Astrocyte (in vitro differentiated cells and primary cell): ENCODE measurements at regions not wholly inside any gene's neighbourhood (a gene's known extent, or its start where the extent isn't known, plus 50 kb on each side); places are given as distances from the start of the nearest gene placed in this dataset.

ENCODE experiments used
- DNase-seq: peaks from one replicate; pipeline ENCODE4 v3.0.0-alpha.2; 2010; ENCODE audit warnings: low read depth
- FAIRE-seq: peaks from 2 replicates; lab custom pipeline; 2011; peaks lifted over from hg19 to GRCh38; lab: Jason Lieb, UNC
- H2AFZ ChIP-seq: 2 replicates; pipeline ENCODE4 v1.6.0; 2012; ENCODE audit warnings: low read depth, low read length, inconsistent platforms
- H3K27ac ChIP-seq: 2 replicates; pipeline ENCODE4 v1.5.1; 2011; ENCODE audit warnings: low read depth, low read length, inconsistent platforms
- H3K27me3 ChIP-seq: 2 replicates; pipeline ENCODE4 v1.6.0; 2011; ENCODE audit warnings: low read length, inconsistent platforms; ENCODE audit not compliant: insufficient read depth
- H3K36me3 ChIP-seq: 2 replicates; pipeline ENCODE4 v1.5.1; 2011; ENCODE audit warnings: low read length, inconsistent platforms; ENCODE audit not compliant: insufficient read depth
- H3K4me1 ChIP-seq: 2 replicates; pipeline ENCODE4 v1.5.1; 2011; ENCODE audit warnings: low read length, inconsistent platforms; ENCODE audit not compliant: insufficient read depth
- H3K4me2 ChIP-seq: 2 replicates; pipeline ENCODE4 v1.6.0; 2012; ENCODE audit warnings: low read length, inconsistent platforms
- H3K4me3 ChIP-seq: 2 replicates; pipeline ENCODE4 v1.5.1; 2011; ENCODE audit warnings: low read depth, mild to moderate bottlenecking, low read length, inconsistent platforms; ENCODE audit not compliant: insufficient read depth
- H3K79me2 ChIP-seq: 2 replicates; pipeline ENCODE4 v1.6.0; 2012; ENCODE audit warnings: mild to moderate bottlenecking, low read length, inconsistent platforms; ENCODE audit not compliant: insufficient read depth
- H3K9ac ChIP-seq: 2 replicates; pipeline ENCODE4 v1.6.0; 2012; ENCODE audit warnings: mild to moderate bottlenecking, low read length, inconsistent platforms
- H3K9me3 ChIP-seq: 2 replicates; pipeline ENCODE4 v1.5.1; 2012; ENCODE audit warnings: low read depth, mild to moderate bottlenecking, low read length, inconsistent platforms; ENCODE audit not compliant: insufficient read depth
- H4K20me1 ChIP-seq: 2 replicates; pipeline ENCODE4 v1.6.0; 2012; ENCODE audit warnings: low read length, inconsistent platforms; ENCODE audit not compliant: insufficient read depth
- H3K27ac Mint-ChIP-seq: one replicate; pipeline ENCODE4 v1.8.0; 2021; ENCODE audit warnings: mild to moderate bottlenecking, mixed read lengths; ENCODE audit not compliant: unreplicated experiment
- H3K27me3 Mint-ChIP-seq: one replicate; pipeline ENCODE4 v1.8.0; 2021; ENCODE audit warnings: low read depth, mixed read lengths; ENCODE audit not compliant: unreplicated experiment
- H3K36me3 Mint-ChIP-seq: one replicate; pipeline ENCODE4 v1.8.0; 2021; ENCODE audit warnings: low read depth, mixed read lengths; ENCODE audit not compliant: unreplicated experiment
- H3K4me1 Mint-ChIP-seq: one replicate; pipeline ENCODE4 v1.8.0; 2021; ENCODE audit warnings: low read depth, mixed read lengths; ENCODE audit not compliant: unreplicated experiment
- H3K4me3 Mint-ChIP-seq: one replicate; pipeline ENCODE4 v1.8.0; 2021; ENCODE audit warnings: mild to moderate bottlenecking, moderate library complexity, mixed read lengths; ENCODE audit not compliant: unreplicated experiment
- H3K9me3 Mint-ChIP-seq: one replicate; pipeline ENCODE4 v1.8.0; 2021; ENCODE audit warnings: mild to moderate bottlenecking, mixed read lengths; ENCODE audit not compliant: unreplicated experiment
- EZH2 ChIP-seq: IDR thresholded peaks from 2 replicates; pipeline ENCODE4 v1.6.1; 2012; ENCODE audit warnings: mild to moderate bottlenecking, low read length, inconsistent platforms; ENCODE audit not compliant: insufficient read depth
- TF ChIP-seq, protein P1 (sequence below): IDR thresholded peaks from 2 replicates; pipeline ENCODE4 v1.5.1; 2011; ENCODE audit warnings: low read depth, mild to moderate bottlenecking, inconsistent platforms, low read length, moderate library complexity; ENCODE audit not compliant: insufficient read depth

- Mint-ChIP-seq H3K36me3 (no peaks in the 10 kb centered on the region), H3K4me3 (no peak overlapping the region), H3K27me3 (peaks cover 11% of the 10 kb centered on the region), H3K27ac (no peak overlapping the region), H3K4me1 (peaks cover 25% of the 10 kb centered on the region), H3K9me3 (no peaks in the 10 kb centered on the region)
- Histone ChIP-seq H3K4me1 (peaks cover 4% of the 10 kb centered on the region), H3K4me3 (no peak overlapping the region), H3K9ac (no peak overlapping the region), H3K9me3 (no peaks in the 10 kb centered on the region), H3K27ac (no peak overlapping the region), H3K4me2 (no peak overlapping the region), H3K27me3 (peaks cover 5% of the 10 kb centered on the region), H3K36me3 (no peaks in the 10 kb centered on the region), H2AFZ (no peak overlapping the region), H3K79me2 (no peaks in the 10 kb centered on the region), H4K20me1 (no peaks in the 10 kb centered on the region)
- FAIRE-seq = no peak
- DNase-seq = no peak
- TF ChIP-seq, protein P1, sequence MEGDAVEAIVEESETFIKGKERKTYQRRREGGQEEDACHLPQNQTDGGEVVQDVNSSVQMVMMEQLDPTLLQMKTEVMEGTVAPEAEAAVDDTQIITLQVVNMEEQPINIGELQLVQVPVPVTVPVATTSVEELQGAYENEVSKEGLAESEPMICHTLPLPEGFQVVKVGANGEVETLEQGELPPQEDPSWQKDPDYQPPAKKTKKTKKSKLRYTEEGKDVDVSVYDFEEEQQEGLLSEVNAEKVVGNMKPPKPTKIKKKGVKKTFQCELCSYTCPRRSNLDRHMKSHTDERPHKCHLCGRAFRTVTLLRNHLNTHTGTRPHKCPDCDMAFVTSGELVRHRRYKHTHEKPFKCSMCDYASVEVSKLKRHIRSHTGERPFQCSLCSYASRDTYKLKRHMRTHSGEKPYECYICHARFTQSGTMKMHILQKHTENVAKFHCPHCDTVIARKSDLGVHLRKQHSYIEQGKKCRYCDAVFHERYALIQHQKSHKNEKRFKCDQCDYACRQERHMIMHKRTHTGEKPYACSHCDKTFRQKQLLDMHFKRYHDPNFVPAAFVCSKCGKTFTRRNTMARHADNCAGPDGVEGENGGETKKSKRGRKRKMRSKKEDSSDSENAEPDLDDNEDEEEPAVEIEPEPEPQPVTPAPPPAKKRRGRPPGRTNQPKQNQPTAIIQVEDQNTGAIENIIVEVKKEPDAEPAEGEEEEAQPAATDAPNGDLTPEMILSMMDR = no peak
- TF ChIP-seq EZH2 = no peak
These were observed 238.6 kb upstream of the ANKRD55 start for GRCh38 chr5:56471707-56472106.

GRCh38 chr5:56470007-56470406 lies 236.9 kb upstream of the ANKRD55 start:
- no peak for FAIRE-seq
- no peaks in the 10 kb centered on the region for H3K36me3 ChIP-seq
- peaks cover 11% of the 10 kb centered on the region for H3K27me3 Mint-ChIP-seq
- H3K4me2 ChIP-seq = no peak overlapping the region
- H3K36me3 Mint-ChIP-seq = no peaks in the 10 kb centered on the region
- H3K27ac ChIP-seq = no peak overlapping the region
- H3K27ac Mint-ChIP-seq = no peak overlapping the region
- no peaks in the 10 kb centered on the region for H3K9me3 ChIP-seq
- DNase-seq = no peak
- peaks cover 5% of the 10 kb centered on the region for H3K27me3 ChIP-seq
- peaks cover 23% of the 10 kb centered on the region for H3K4me1 Mint-ChIP-seq
- no peak overlapping the region for H3K4me3 Mint-ChIP-seq
- H3K4me1 ChIP-seq = no peaks in the 10 kb centered on the region
- H3K79me2 ChIP-seq = no peaks in the 10 kb centered on the region
- no peak overlapping the region for H3K4me3 ChIP-seq
- TF ChIP-seq, protein P1 = no peak
- no peak for TF ChIP-seq EZH2
- no peaks in the 10 kb centered on the region for H4K20me1 ChIP-seq
- H2AFZ ChIP-seq = no peak overlapping the region
- no peak overlapping the region for H3K9ac ChIP-seq
- H3K9me3 Mint-ChIP-seq = no peaks in the 10 kb centered on the region

GRCh38 chr5:56468277-56468676 lies 235.1 kb upstream of the ANKRD55 start:
- H3K4me3 ChIP-seq = no peak overlapping the region
- H3K27ac ChIP-seq = no peak overlapping the region
- H4K20me1 ChIP-seq = no peaks in the 10 kb centered on the region
- no peaks in the 10 kb centered on the region for H3K9me3 ChIP-seq
- Mint-ChIP-seq H3K27me3 (peaks cover 9% of the 10 kb centered on the region), H3K9me3 (no peaks in the 10 kb centered on the region), H3K4me3 (no peak overlapping the region), H3K27ac (no peak overlapping the region), H3K36me3 (no peaks in the 10 kb centered on the region), H3K4me1 (peaks cover 25% of the 10 kb centered on the region)
- no peak overlapping the region for H3K4me2 ChIP-seq
- FAIRE-seq = no peak
- no peaks in the 10 kb centered on the region for H3K79me2 ChIP-seq
- TF ChIP-seq, protein P1 = no peak
- TF ChIP-seq EZH2 = no peak
- H3K27me3 ChIP-seq = peaks cover 5% of the 10 kb centered on the region
- no peaks in the 10 kb centered on the region for H3K4me1 ChIP-seq
- H2AFZ ChIP-seq = no peak overlapping the region
- DNase-seq = no peak
- H3K36me3 ChIP-seq = no peaks in the 10 kb centered on the region
- H3K9ac ChIP-seq = no peak overlapping the region
